ENCODE measurements at regions not wholly inside any gene's neighbourhood (a gene's known extent, or its start where the extent isn't known, plus 50 kb on each side); places are given as distances from the start of the nearest gene placed in this dataset.

DNA sequence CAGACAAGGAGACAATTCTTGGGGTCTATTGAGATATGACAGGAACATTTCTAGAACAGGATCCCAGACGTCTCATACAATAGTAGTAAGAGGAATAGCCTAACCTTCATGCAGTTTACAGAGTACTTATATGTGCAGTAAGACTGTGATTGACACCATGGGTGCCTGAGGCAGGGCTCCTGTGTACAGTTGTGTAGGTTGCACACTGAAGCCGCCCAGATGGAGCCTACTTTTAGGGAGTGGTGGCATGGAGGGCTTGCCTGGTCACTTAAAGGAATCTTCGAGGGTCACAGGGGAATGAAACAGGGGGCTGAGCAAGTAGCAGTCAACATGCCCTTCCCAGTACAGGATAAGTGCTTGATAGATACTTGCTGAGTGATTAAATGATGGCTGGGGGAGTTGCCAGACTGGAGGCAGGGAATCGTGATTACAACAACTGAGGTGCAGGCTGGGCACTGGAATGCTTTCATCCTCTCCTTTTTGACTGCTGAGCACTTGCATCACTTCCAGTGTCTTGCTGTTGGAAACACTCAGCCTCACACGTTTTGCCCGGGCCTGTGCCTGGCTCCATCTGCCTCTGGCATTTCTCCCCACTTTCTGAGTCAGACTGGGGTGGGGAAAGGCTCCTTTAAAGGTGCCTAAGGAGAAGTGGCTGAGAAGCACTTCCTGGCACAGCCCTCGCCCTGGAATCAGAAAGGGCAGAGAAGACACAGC is 71.0 kb downstream of the COPRS start:
- no peak for DNase-seq
- Histone ChIP-seq H3K9ac (ENCODE audit: low read length) (no peak overlapping the region), H2BK5ac (ENCODE audit: low read depth, low read length, poor library complexity) (no peak overlapping the region), H2AK5ac (ENCODE audit: low read length) (no peak overlapping the region), H3K27ac (ENCODE audit: low read depth, low read length) (no peak overlapping the region), H4K91ac (ENCODE audit: low read depth, low read length) (no peak overlapping the region), H3K36me3 (ENCODE audit: control insufficient read depth in 1 of 2, insufficient read depth in 2 of 2, low read length in 2 of 2) (no peaks in the 10 kb centered on the region), H3K4me2 (ENCODE audit: low read length) (no peak overlapping the region), H2BK12ac (ENCODE audit: low read length) (no peak overlapping the region), H3K4me3 (ENCODE audit: low read depth, low read length) (no peak overlapping the region), H3K18ac (ENCODE audit: low read length) (no peak overlapping the region), H4K8ac (ENCODE audit: low read depth, low read length) (no peak overlapping the region), H3K4me1 (ENCODE audit: control insufficient read depth in 1 of 2, insufficient read depth in 2 of 2, low read length in 2 of 2) (peaks cover 0 to 5% of the 10 kb centered on the region in 2 experiments), H3K27me3 (ENCODE audit: insufficient read depth, low read length) (no peaks in the 10 kb centered on the region), H3K79me1 (ENCODE audit: low read length) (no peaks in the 10 kb centered on the region), H4K12ac (ENCODE audit: low read depth, low read length) (no peak overlapping the region), H3K79me2 (ENCODE audit: control insufficient read depth, insufficient read depth, low read length, poor library complexity) (no peaks in the 10 kb centered on the region), H3K14ac (ENCODE audit: low read length) (no peak overlapping the region), H3K4ac (ENCODE audit: low read depth, low read length) (no peak overlapping the region), H2AFZ (ENCODE audit: insufficient read depth, low read length, poor library complexity) (no peak overlapping the region), H2BK120ac (ENCODE audit: insufficient read depth, low read length, poor library complexity) (no peak overlapping the region), H3K9me3 (ENCODE audit: insufficient read depth, low read depth, low read length) (no peaks in the 10 kb centered on the region), H3K23ac (ENCODE audit: low read length) (no peak overlapping the region)
- no CpG with 5 or more reads among the region's 7 CpGs for WGBS (ENCODE audit: extremely low coverage, insufficient coverage, insufficient read length)

DNA sequence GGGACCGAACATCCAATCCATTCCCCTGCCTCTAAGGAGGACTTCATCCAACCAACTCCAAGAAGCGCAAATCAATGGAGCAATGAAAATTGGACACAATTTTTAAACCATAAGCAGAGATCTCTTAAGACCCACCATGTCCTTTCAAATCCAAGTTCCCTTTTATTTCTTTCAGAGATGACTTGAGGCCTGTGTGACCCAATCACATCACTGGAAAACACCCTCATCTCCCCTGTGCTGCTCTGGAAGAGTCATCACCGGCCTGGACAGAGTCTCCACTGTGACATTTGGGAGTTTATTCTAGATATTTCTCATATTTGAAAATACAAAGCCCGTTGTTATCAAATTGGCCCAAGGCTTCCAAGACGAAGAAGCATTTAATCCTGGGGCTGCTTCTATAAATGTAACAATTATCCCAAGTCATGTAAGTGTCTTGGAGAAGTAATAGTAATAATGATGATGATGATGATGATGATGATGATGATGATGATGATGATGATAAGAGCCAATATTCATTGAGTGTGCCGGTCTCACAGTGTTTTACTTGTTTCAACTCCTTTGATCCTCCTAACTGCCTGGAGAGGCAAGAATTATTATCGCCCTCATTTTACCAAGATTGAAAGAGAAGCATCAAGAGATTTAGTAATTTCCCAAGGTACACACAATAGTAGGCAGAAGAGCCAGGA is 72.1 kb downstream of the COPRS start:
- H4K8ac ChIP-seq (ENCODE audit: low read depth, low read length), result no peak overlapping the region
- H2AK5ac ChIP-seq (ENCODE audit: low read length), result no peak overlapping the region
- H3K18ac ChIP-seq (ENCODE audit: low read length), result no peak overlapping the region
- H3K4me3 ChIP-seq (ENCODE audit: low read depth, low read length), result no peak overlapping the region
- H3K79me2 ChIP-seq (ENCODE audit: control insufficient read depth, insufficient read depth, low read length, poor library complexity), result no peaks in the 10 kb centered on the region
- H3K4me2 ChIP-seq (ENCODE audit: low read length), result no peak overlapping the region
- no peak overlapping the region for H3K23ac ChIP-seq (ENCODE audit: low read length)
- DNase-seq, result no peak
- H3K9ac ChIP-seq (ENCODE audit: low read length), result no peak overlapping the region
- H2AFZ ChIP-seq (ENCODE audit: insufficient read depth, low read length, poor library complexity), result no peak overlapping the region
- WGBS (ENCODE audit: extremely low coverage, insufficient coverage, insufficient read length), result no CpG with 5 or more reads among the region's 7 CpGs
- H3K27ac ChIP-seq (ENCODE audit: low read depth, low read length), result no peak overlapping the region
- no peak overlapping the region for H3K14ac ChIP-seq (ENCODE audit: low read length)
- H3K79me1 ChIP-seq (ENCODE audit: low read length), result no peaks in the 10 kb centered on the region
- no peak overlapping the region for H2BK5ac ChIP-seq (ENCODE audit: low read depth, low read length, poor library complexity)
- H3K27me3 ChIP-seq (ENCODE audit: insufficient read depth, low read length), result no peaks in the 10 kb centered on the region
- H2BK12ac ChIP-seq (ENCODE audit: low read length), result no peak overlapping the region
- peaks cover 0 to 5% of the 10 kb centered on the region in 2 experiments for H3K4me1 ChIP-seq (ENCODE audit: control insufficient read depth in 1 of 2, insufficient read depth in 2 of 2, low read length in 2 of 2)
- no peak overlapping the region for H3K4ac ChIP-seq (ENCODE audit: low read depth, low read length)
- no peaks in the 10 kb centered on the region for H3K36me3 ChIP-seq (ENCODE audit: control insufficient read depth in 1 of 2, insufficient read depth in 2 of 2, low read length in 2 of 2)
- H3K9me3 ChIP-seq (ENCODE audit: insufficient read depth, low read depth, low read length), result no peaks in the 10 kb centered on the region
- H4K91ac ChIP-seq (ENCODE audit: low read depth, low read length), result no peak overlapping the region
- no peak overlapping the region for H2BK120ac ChIP-seq (ENCODE audit: insufficient read depth, low read length, poor library complexity)
- no peak overlapping the region for H4K12ac ChIP-seq (ENCODE audit: low read depth, low read length)

DNA sequence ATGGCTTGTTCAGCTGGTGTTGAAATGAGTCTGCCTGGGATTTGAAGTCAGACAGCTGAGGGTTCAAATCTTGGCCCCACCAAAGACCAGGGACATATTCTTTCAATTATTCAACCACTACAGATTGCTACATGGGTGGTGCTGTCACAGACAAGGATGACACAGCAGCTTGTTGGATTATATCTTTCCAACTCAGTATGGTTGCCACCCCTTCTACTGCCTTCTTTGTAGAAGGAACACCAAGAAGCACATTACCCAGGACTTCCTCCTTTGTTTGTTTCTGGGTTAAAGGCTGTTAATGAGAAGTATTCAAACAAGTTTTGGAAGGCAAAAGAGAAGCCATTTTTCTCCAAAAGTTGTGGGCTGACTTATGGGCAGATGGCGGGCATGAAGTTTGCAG is 78.6 kb downstream of the COPRS start:
- Histone ChIP-seq H3K23ac (ENCODE audit: low read length) (no peak overlapping the region), H4K91ac (ENCODE audit: low read depth, low read length) (no peak overlapping the region), H3K27me3 (ENCODE audit: insufficient read depth, low read length) (no peaks in the 10 kb centered on the region), H3K36me3 (ENCODE audit: control insufficient read depth in 1 of 2, insufficient read depth in 2 of 2, low read length in 2 of 2) (no peaks in the 10 kb centered on the region), H3K79me1 (ENCODE audit: low read length) (no peaks in the 10 kb centered on the region), H3K4me3 (ENCODE audit: low read depth, low read length) (no peak overlapping the region), H3K27ac (ENCODE audit: low read depth, low read length) (no peak overlapping the region), H4K8ac (ENCODE audit: low read depth, low read length) (no peak overlapping the region), H3K4me1 (ENCODE audit: control insufficient read depth in 1 of 2, insufficient read depth in 2 of 2, low read length in 2 of 2) (no peaks in the 10 kb centered on the region), H2BK12ac (ENCODE audit: low read length) (no peak overlapping the region), H2BK5ac (ENCODE audit: low read depth, low read length, poor library complexity) (no peak overlapping the region), H3K14ac (ENCODE audit: low read length) (no peak overlapping the region), H3K4me2 (ENCODE audit: low read length) (no peak overlapping the region), H3K9me3 (ENCODE audit: insufficient read depth, low read depth, low read length) (no peaks in the 10 kb centered on the region), H2AK5ac (ENCODE audit: low read length) (no peak overlapping the region), H3K9ac (ENCODE audit: low read length) (no peak overlapping the region), H2BK120ac (ENCODE audit: insufficient read depth, low read length, poor library complexity) (no peak overlapping the region), H3K4ac (ENCODE audit: low read depth, low read length) (no peak overlapping the region), H2AFZ (ENCODE audit: insufficient read depth, low read length, poor library complexity) (no peak overlapping the region), H4K12ac (ENCODE audit: low read depth, low read length) (no peak overlapping the region), H3K79me2 (ENCODE audit: control insufficient read depth, insufficient read depth, low read length, poor library complexity) (no peaks in the 10 kb centered on the region), H3K18ac (ENCODE audit: low read length) (no peak overlapping the region)
- no peak for DNase-seq
- no CpG with 5 or more reads among the region's 1 CpG for whole genome bisulfite sequencing (ENCODE audit: extremely low coverage, insufficient coverage, insufficient read length)

DNA sequence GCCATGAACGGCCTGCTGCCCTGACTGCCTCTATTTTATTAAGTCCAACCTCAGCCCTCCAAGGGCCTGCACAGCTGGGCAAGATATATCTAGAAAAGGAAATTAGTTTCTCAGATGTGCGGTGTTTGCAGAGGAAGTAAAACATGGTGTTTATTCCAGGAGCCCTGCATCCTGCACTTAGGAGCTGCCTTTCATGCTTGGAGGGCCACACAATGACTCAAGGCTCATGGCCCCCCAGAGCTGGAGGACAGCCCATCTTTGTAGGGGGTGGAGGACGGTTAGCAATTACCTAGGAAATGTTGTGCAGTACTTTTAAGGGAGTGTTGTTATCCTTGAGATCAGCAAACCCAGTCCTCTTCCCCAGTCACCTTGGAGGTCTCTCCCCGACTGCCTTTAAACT is 80.5 kb downstream of the COPRS start:
- Histone ChIP-seq H3K79me1 (ENCODE audit: low read length) (no peaks in the 10 kb centered on the region), H3K27ac (ENCODE audit: low read depth, low read length) (no peak overlapping the region), H2BK5ac (ENCODE audit: low read depth, low read length, poor library complexity) (no peak overlapping the region), H3K4ac (ENCODE audit: low read depth, low read length) (no peak overlapping the region), H3K18ac (ENCODE audit: low read length) (no peak overlapping the region), H4K8ac (ENCODE audit: low read depth, low read length) (no peak overlapping the region), H3K79me2 (ENCODE audit: control insufficient read depth, insufficient read depth, low read length, poor library complexity) (no peaks in the 10 kb centered on the region), H4K91ac (ENCODE audit: low read depth, low read length) (no peak overlapping the region), H3K27me3 (ENCODE audit: insufficient read depth, low read length) (no peaks in the 10 kb centered on the region), H2AFZ (ENCODE audit: insufficient read depth, low read length, poor library complexity) (no peak overlapping the region), H2BK120ac (ENCODE audit: insufficient read depth, low read length, poor library complexity) (no peak overlapping the region), H2AK5ac (ENCODE audit: low read length) (no peak overlapping the region), H2BK12ac (ENCODE audit: low read length) (no peak overlapping the region), H3K9ac (ENCODE audit: low read length) (no peak overlapping the region), H3K4me1 (ENCODE audit: control insufficient read depth in 1 of 2, insufficient read depth in 2 of 2, low read length in 2 of 2) (no peaks in the 10 kb centered on the region), H3K23ac (ENCODE audit: low read length) (no peak overlapping the region), H3K4me2 (ENCODE audit: low read length) (no peak overlapping the region), H4K12ac (ENCODE audit: low read depth, low read length) (no peak overlapping the region), H3K36me3 (ENCODE audit: control insufficient read depth in 1 of 2, insufficient read depth in 2 of 2, low read length in 2 of 2) (no peaks in the 10 kb centered on the region), H3K4me3 (ENCODE audit: low read depth, low read length) (no peak overlapping the region), H3K9me3 (ENCODE audit: insufficient read depth, low read depth, low read length) (no peaks in the 10 kb centered on the region), H3K14ac (ENCODE audit: low read length) (no peak overlapping the region)
- WGBS (ENCODE audit: extremely low coverage, insufficient coverage, insufficient read length), result no CpG with 5 or more reads among the region's 4 CpGs
- DNase-seq, result no peak

Measured in trophoblast cell (in vitro differentiated cells and primary cell).